Mesenchymal stem cell (in vitro differentiated cells and primary cell): ENCODE measurements at regions not wholly inside any gene's neighbourhood (a gene's known extent, or its start where the extent isn't known, plus 50 kb on each side); places are given as distances from the start of the nearest gene placed in this dataset.

Source experiments
- DNase-seq: peaks from one replicate; pipeline ENCODE4 v3.0.0-alpha.2; 2013
- H2AFZ ChIP-seq: one replicate; pipeline ENCODE4 v1.6.1; 2013; ENCODE audit warnings: low read depth, mild to moderate bottlenecking, control low read depth, inconsistent platforms, low read length, moderate library complexity
- H2AK5ac ChIP-seq: 2 replicates; pipeline ENCODE4 v1.6.1; 2013; ENCODE audit warnings: low read length, moderate library complexity, mild to moderate bottlenecking, inconsistent platforms; ENCODE audit not compliant: severe bottlenecking
- H2BK120ac ChIP-seq: one replicate; pipeline ENCODE4 v1.6.1; 2013; ENCODE audit warnings: low read depth, mild to moderate bottlenecking, inconsistent platforms, low read length, moderate library complexity
- H2BK12ac ChIP-seq, 2 experiments: one replicate each; pipeline ENCODE4 v1.6.1; 2013; ENCODE audit warnings: inconsistent platforms in 2 of 2, low read length in 2 of 2, mild to moderate bottlenecking in 2 of 2, moderate library complexity in 2 of 2, control low read depth in 1 of 2
- H2BK15ac ChIP-seq: one replicate; pipeline ENCODE4 v1.6.1; 2013; ENCODE audit warnings: mild to moderate bottlenecking, low read depth, inconsistent platforms; ENCODE audit not compliant: poor library complexity, severe bottlenecking
- H2BK5ac ChIP-seq: 2 replicates; pipeline ENCODE4 v1.6.1; 2013; ENCODE audit warnings: low read depth, mild to moderate bottlenecking, low read length, control low read depth, inconsistent platforms; ENCODE audit not compliant: poor library complexity, severe bottlenecking
- H3K14ac ChIP-seq, 2 experiments: one replicate each; pipeline ENCODE4 v1.6.1; 2013; ENCODE audit warnings: inconsistent platforms in 2 of 2, low read length in 2 of 2, control low read depth in 1 of 2, mild to moderate bottlenecking in 1 of 2, moderate library complexity in 1 of 2
- H3K18ac ChIP-seq, 2 experiments: one replicate each; pipeline ENCODE4 v1.6.1; 2013; ENCODE audit warnings: inconsistent platforms in 2 of 2, low read length in 2 of 2, control low read depth in 1 of 2, low read depth in 1 of 2, mild to moderate bottlenecking in 1 of 2
- H3K23ac ChIP-seq, 2 experiments: one replicate each; pipeline ENCODE4 v1.6.1; 2013; ENCODE audit warnings: inconsistent platforms in 2 of 2, low read length in 2 of 2, mild to moderate bottlenecking in 2 of 2, moderate library complexity in 2 of 2, control low read depth in 1 of 2
- H3K27ac ChIP-seq: 2 replicates; pipeline ENCODE4 v1.5.1; 2013; ENCODE audit warnings: mild to moderate bottlenecking, moderate library complexity, low read length, control low read depth, inconsistent platforms; ENCODE audit not compliant: poor library complexity, severe bottlenecking
- H3K27me3 ChIP-seq, 2 experiments: 2 replicates each; pipeline versions ENCODE4 v1.6.1 to v1.7.0; 2013; ENCODE audit warnings: low read length in 2 of 2, mild to moderate bottlenecking in 2 of 2, moderate library complexity in 2 of 2, control low read depth in 1 of 2, inconsistent platforms in 1 of 2; ENCODE audit not compliant: control insufficient read depth in 1 of 2, insufficient read depth in 1 of 2
- H3K36me3 ChIP-seq, 2 experiments: 2 replicates each; pipeline versions ENCODE4 v1.6.1 to v1.7.0; 2013; ENCODE audit warnings: low read length in 2 of 2, control low read depth in 1 of 2, inconsistent platforms in 1 of 2, low read depth in 1 of 2, mild to moderate bottlenecking in 1 of 2; ENCODE audit not compliant: insufficient read depth in 2 of 2, control insufficient read depth in 1 of 2
- H3K4ac ChIP-seq, 2 experiments: one replicate each; pipeline ENCODE4 v1.6.1; 2013; ENCODE audit warnings: inconsistent platforms in 2 of 2, low read length in 2 of 2, mild to moderate bottlenecking in 2 of 2, moderate library complexity in 2 of 2, control low read depth in 1 of 2, low read depth in 1 of 2
- H3K4me1 ChIP-seq: 2 replicates; pipeline ENCODE4 v1.6.1; 2013; ENCODE audit warnings: low read depth, low read length, control low read depth; ENCODE audit not compliant: control insufficient read depth, insufficient read depth
- H3K4me2 ChIP-seq: 2 replicates; pipeline ENCODE4 v1.6.1; 2013; ENCODE audit warnings: low read length, mild to moderate bottlenecking, inconsistent platforms; ENCODE audit not compliant: poor library complexity, severe bottlenecking
- H3K4me3 ChIP-seq, 2 experiments: 2 replicates each; pipeline versions ENCODE4 v1.5.1 to v1.7.0; 2013; ENCODE audit warnings: low read length in 2 of 2, mild to moderate bottlenecking in 2 of 2, control low read depth in 1 of 2, low read depth in 1 of 2; ENCODE audit not compliant: insufficient read depth in 1 of 2
- H3K79me1 ChIP-seq: replicated peaks from 2 replicates; pipeline ENCODE4 v1.6.1; 2013; ENCODE audit warnings: mild to moderate bottlenecking, control low read depth, low read length, inconsistent platforms; ENCODE audit not compliant: poor library complexity, severe bottlenecking
- H3K9ac ChIP-seq: 2 replicates; pipeline ENCODE4 v1.7.0; 2013; ENCODE audit warnings: mild to moderate bottlenecking, low read length, moderate library complexity
- H3K9me3 ChIP-seq: 2 replicates; pipeline ENCODE4 v1.7.0; 2013; ENCODE audit warnings: mild to moderate bottlenecking, low read length; ENCODE audit not compliant: control insufficient read depth
- H4K8ac ChIP-seq: one replicate; pipeline ENCODE4 v1.6.1; 2013; ENCODE audit warnings: inconsistent platforms, mild to moderate bottlenecking, low read length, moderate library complexity
- H4K91ac ChIP-seq: one replicate; pipeline ENCODE4 v1.6.1; 2013; ENCODE audit warnings: mild to moderate bottlenecking, low read length, inconsistent platforms
- WGBS: methylation state at CpG from one replicate; pipeline ENCODE4 v1.1.7; 2013; ENCODE audit warnings: mixed read lengths; 5-methylcytosine and 5-hydroxymethylcytosine counted together

DNA sequence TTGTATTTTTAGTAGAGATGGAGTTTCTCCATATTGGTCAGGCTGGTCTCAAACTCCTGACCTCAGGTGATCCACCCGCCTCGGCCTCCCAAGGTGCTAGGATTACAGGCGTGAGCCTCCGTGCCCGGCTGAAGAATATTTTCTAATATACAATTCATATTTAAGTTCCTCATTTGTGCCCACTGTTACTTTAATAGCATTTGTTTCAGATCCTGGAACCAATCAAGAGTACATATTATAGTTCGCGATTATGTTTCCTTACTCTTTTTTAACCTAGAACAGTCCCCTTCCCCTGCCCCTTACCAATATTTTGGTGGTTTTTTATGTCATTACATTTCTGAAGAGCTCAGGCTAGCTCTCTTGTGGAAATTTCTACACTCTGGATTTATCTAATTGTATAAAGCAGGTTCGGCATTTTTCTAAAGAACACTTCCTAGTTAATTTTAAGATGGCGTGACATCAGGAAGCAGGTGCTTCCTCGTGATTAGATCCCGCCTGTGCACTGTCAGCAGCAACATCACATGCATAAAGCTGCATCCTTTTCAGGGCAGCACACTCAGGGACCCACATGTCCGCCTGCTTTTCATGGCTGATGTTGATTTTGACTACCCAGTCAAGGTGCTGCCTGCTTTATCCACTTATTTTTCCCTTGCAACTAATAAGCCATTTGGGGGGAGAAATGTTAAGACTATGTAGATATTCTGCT is 88.7 kb upstream of the EPHB3 start:
- H2BK15ac ChIP-seq = no peak overlapping the region
- no peak overlapping the region for H3K27ac ChIP-seq
- no peak overlapping the region for H3K4me3 ChIP-seq
- no peak for DNase-seq
- no peaks in the 10 kb centered on the region for H3K36me3 ChIP-seq
- peaks cover 22 to 43% of the 10 kb centered on the region in 2 experiments for H3K27me3 ChIP-seq
- peaks cover 3% of the 10 kb centered on the region for H3K4me1 ChIP-seq
- H3K4me2 ChIP-seq = no peak overlapping the region
- H2AK5ac ChIP-seq = no peak overlapping the region
- no peaks in the 10 kb centered on the region for H3K9me3 ChIP-seq
- no peak overlapping the region for H3K4ac ChIP-seq
- no peak overlapping the region for H2AFZ ChIP-seq
- H3K18ac ChIP-seq = no peak overlapping the region
- no peak overlapping the region for H2BK12ac ChIP-seq
- WGBS = 92% methylated on average over 11 of the region's 12 CpGs
- H2BK5ac ChIP-seq = no peak overlapping the region
- no peak overlapping the region for H2BK120ac ChIP-seq
- H3K14ac ChIP-seq = no peak overlapping the region
- no peak overlapping the region for H3K9ac ChIP-seq
- H4K8ac ChIP-seq = no peak overlapping the region
- H3K23ac ChIP-seq = no peak overlapping the region
- no peak overlapping the region for H4K91ac ChIP-seq
- no peaks in the 10 kb centered on the region for H3K79me1 ChIP-seq

DNA sequence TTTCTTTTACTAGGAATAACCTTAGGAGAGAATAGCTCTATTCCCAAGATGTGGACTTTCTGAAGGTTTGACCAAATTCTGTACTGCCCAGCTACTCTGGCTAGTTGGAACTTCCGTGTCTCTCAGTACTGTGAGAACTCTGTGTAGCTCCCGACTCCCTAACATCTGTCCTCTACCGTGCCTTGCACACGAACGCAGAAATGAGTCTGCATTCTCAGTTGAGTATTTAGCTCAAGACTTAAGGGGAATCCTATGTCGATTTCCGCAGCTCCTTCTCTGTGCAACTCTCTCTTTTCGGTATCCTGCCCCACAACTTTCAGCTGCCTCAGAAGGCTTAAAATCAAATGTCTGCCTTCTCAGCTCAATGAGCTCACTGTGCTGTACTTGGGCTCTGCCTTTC is 86.7 kb upstream of the EPHB3 start:
- WGBS = 82% methylated on average over 8 of the region's 8 CpGs

DNA sequence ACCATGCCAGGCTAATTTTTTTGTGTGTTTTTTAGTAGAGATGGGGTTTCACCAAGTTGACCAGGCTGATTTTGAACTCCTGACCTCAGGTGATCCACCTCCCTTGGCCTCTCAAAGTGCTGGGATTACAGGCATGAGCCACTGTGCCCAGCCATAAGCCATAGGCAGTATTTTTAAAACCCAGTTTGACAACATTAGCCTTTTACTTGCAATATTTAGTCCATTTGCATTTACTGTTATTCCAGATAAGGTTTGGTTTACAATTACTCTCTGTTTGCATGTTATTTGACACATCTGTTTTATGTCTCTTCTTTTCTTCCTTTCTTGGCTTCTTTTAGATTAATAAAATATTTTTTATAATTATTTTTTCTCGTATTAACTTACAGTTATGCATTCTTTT is 83.6 kb upstream of the EPHB3 start:
- no peak overlapping the region for H3K27ac ChIP-seq
- H4K91ac ChIP-seq = no peak overlapping the region
- H3K4me2 ChIP-seq = no peak overlapping the region
- no peak overlapping the region for H2BK5ac ChIP-seq
- no peaks in the 10 kb centered on the region for H3K9me3 ChIP-seq
- no peak overlapping the region for H4K8ac ChIP-seq
- no peak overlapping the region for H3K23ac ChIP-seq
- no peaks in the 10 kb centered on the region for H3K79me1 ChIP-seq
- H2BK120ac ChIP-seq = no peak overlapping the region
- WGBS = no CpG with 5 or more reads among the region's 1 CpG
- no peak overlapping the region for H3K4me3 ChIP-seq
- H2BK12ac ChIP-seq = no peak overlapping the region
- DNase-seq = no peak
- no peak overlapping the region for H3K4ac ChIP-seq
- H2BK15ac ChIP-seq = no peak overlapping the region
- no peak overlapping the region for H3K14ac ChIP-seq
- H2AFZ ChIP-seq = no peak overlapping the region
- H3K27me3 ChIP-seq = peaks cover 34% of the 10 kb centered on the region in 2 experiments
- no peaks in the 10 kb centered on the region for H3K36me3 ChIP-seq
- no peaks in the 10 kb centered on the region for H3K4me1 ChIP-seq
- H2AK5ac ChIP-seq = no peak overlapping the region
- no peak overlapping the region for H3K18ac ChIP-seq
- no peak overlapping the region for H3K9ac ChIP-seq

More for the DNA sequence above, 86.7 kb upstream of the EPHB3 start:
- no peak overlapping the region for H4K91ac ChIP-seq
- H2BK15ac ChIP-seq = no peak overlapping the region
- no peak overlapping the region for H3K4me2 ChIP-seq
- no peak overlapping the region for H3K4ac ChIP-seq
- peaks cover 22 to 38% of the 10 kb centered on the region in 2 experiments for H3K27me3 ChIP-seq
- H3K23ac ChIP-seq = no peak overlapping the region
- H3K36me3 ChIP-seq = no peaks in the 10 kb centered on the region
- H3K14ac ChIP-seq = no peak overlapping the region
- no peak for DNase-seq
- H3K27ac ChIP-seq = no peak overlapping the region
- no peak overlapping the region for H2AK5ac ChIP-seq
- no peak overlapping the region for H3K18ac ChIP-seq
- H3K9me3 ChIP-seq = no peaks in the 10 kb centered on the region
- no peak overlapping the region for H2BK12ac ChIP-seq
- H2BK120ac ChIP-seq = no peak overlapping the region
- H2AFZ ChIP-seq = no peak overlapping the region
- H2BK5ac ChIP-seq = no peak overlapping the region
- H4K8ac ChIP-seq = no peak overlapping the region
- no peaks in the 10 kb centered on the region for H3K79me1 ChIP-seq
- no peaks in the 10 kb centered on the region for H3K4me1 ChIP-seq
- H3K9ac ChIP-seq = no peak overlapping the region
- no peak overlapping the region for H3K4me3 ChIP-seq

DNA sequence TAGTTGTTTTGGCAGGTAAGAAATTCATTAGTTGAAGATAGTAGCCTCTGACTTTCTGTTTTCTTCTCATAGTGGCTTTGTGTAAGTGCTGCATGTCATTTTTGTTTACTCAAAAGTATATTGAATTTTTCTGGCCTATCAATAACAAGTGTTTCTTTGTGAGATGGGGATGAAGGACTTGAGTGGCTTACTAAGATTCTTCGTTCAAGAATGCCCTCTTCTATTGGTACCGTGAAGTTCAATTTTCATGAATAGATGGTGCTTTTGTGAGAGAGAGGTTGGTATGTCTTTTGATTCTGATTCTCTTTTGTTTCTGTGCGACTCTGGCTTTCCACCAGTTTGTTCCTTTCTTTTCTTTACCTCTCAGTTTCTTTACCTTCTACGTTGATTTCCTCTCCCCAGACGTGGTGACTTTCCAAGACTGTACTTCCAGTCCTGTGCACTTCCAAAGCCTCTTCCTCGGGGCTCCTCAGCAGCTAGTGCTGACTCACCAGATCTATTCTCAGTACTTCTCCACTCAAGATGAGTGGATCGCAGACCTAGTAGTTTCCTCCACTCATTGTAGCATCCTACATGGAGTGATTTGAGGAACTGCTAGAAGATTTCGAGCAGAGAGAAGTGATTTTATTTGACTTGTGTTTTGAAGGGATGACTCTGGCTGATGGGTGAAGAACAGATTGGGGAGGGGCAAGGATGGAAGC is 82.0 kb upstream of the EPHB3 start:
- Histone ChIP-seq H2BK120ac (no peak overlapping the region), H3K36me3 (no peaks in the 10 kb centered on the region), H2BK15ac (no peak overlapping the region), H3K79me1 (no peaks in the 10 kb centered on the region), H3K4me2 (no peak overlapping the region), H2BK12ac (no peak overlapping the region), H2AFZ (no peak overlapping the region), H4K91ac (no peak overlapping the region), H2AK5ac (no peak overlapping the region), H2BK5ac (no peak overlapping the region), H3K23ac (no peak overlapping the region), H3K9me3 (no peaks in the 10 kb centered on the region), H3K14ac (no peak overlapping the region), H3K18ac (no peak overlapping the region), H3K9ac (no peak overlapping the region), H3K27me3 (peaks cover 25 to 34% of the 10 kb centered on the region in 2 experiments), H3K4ac (no peak overlapping the region), H3K4me1 (no peaks in the 10 kb centered on the region), H3K4me3 (no peak overlapping the region), H3K27ac (no peak overlapping the region), H4K8ac (no peak overlapping the region)
- no peak for DNase-seq
- 66% methylated on average over 7 of the region's 8 CpGs for WGBS
